Hepatocyte (in vitro differentiated cells): ENCODE measurements at regions not wholly inside any gene's neighbourhood (a gene's known extent, or its start where the extent isn't known, plus 50 kb on each side); places are given as distances from the start of the nearest gene placed in this dataset.

Experiments
- DNase-seq: peaks from one replicate; pipeline ENCODE4 v3.0.0-alpha.2; 2016; ENCODE audit warnings: low spot score
- H2AFZ ChIP-seq: fragments of 200-600 bp; sonication (generic); 2 replicates; pipeline ENCODE4 v1.6.0; 2016; ENCODE audit warnings: antibody characterized with exemption, mild to moderate bottlenecking
- H3K27ac ChIP-seq: fragments of 200-600 bp; sonication (generic); 2 replicates; pipeline ENCODE4 v1.5.1; 2016; ENCODE audit warnings: mild to moderate bottlenecking
- H3K27me3 ChIP-seq: fragments of 200-600 bp; sonication (generic); 2 replicates; pipeline ENCODE4 v1.6.1; 2016
- H3K36me3 ChIP-seq: fragments of 200-600 bp; sonication (generic); replicated peaks from 2 replicates; pipeline ENCODE4 v1.5.1; 2016; ENCODE audit warnings: low read depth; ENCODE audit not compliant: insufficient read depth
- H3K4me1 ChIP-seq: fragments of 200-600 bp; sonication (generic); 2 replicates; pipeline ENCODE4 v1.5.1; 2016; ENCODE audit warnings: mild to moderate bottlenecking, moderate library complexity; ENCODE audit not compliant: insufficient read depth
- H3K4me2 ChIP-seq: fragments of 200-600 bp; sonication (generic); 2 replicates; pipeline ENCODE4 v1.6.0; 2016
- H3K4me3 ChIP-seq: fragments of 200-600 bp; sonication (generic); 2 replicates; pipeline ENCODE4 v1.5.1; 2016; ENCODE audit warnings: mild to moderate bottlenecking
- H3K79me2 ChIP-seq: fragments of 200-600 bp; sonication (generic); 2 replicates; pipeline ENCODE4 v1.6.0; 2017; ENCODE audit warnings: mild to moderate bottlenecking
- H3K9me2 ChIP-seq: fragments of 200-600 bp; sonication (generic); replicated peaks from 2 replicates; pipeline ENCODE4 v1.6.0; 2017; ENCODE audit warnings: mild to moderate bottlenecking; ENCODE audit not compliant: insufficient read depth
- H3K9me3 ChIP-seq: fragments of 200-600 bp; sonication (generic); 2 replicates; pipeline ENCODE4 v1.5.1; 2016; ENCODE audit warnings: low read depth, mild to moderate bottlenecking
- H4K20me1 ChIP-seq: fragments of 200-600 bp; sonication (generic); 2 replicates; pipeline ENCODE4 v1.6.0; 2016; ENCODE audit warnings: mild to moderate bottlenecking; ENCODE audit not compliant: insufficient read depth, poor library complexity, severe bottlenecking
- CTCF ChIP-seq: fragments of 200-600 bp; sonication (generic); IDR thresholded peaks from 2 replicates; pipeline ENCODE4 v1.5.1; 2016; ENCODE audit warnings: antibody characterized with exemption, mild to moderate bottlenecking; ENCODE audit not compliant: poor library complexity
- EZH2 ChIP-seq: fragments of 200-600 bp; sonication (generic); IDR thresholded peaks from 2 replicates; pipeline ENCODE4 v1.6.1; 2016; ENCODE audit warnings: antibody characterized with exemption, mild to moderate bottlenecking, borderline replicate concordance
- EZH2phosphoT487 ChIP-seq: fragments of 200-600 bp; sonication (generic); IDR thresholded peaks from one replicate; pipeline ENCODE4 v1.6.1; 2018; ENCODE audit warnings: antibody characterized with exemption, mild to moderate bottlenecking, low read depth, moderate library complexity; ENCODE audit not compliant: unreplicated experiment, severe bottlenecking
- WGBS: methylation state at CpG from one replicate; pipeline ENCODE4 v1.1.6; 2016; ENCODE audit warnings: low lambda C conversion rate; ENCODE audit errors: missing lambda C conversion rate; 5-methylcytosine and 5-hydroxymethylcytosine counted together

GRCh38 chr13:111401755-111402154, 81.3 kb downstream of the TEX29 start:
- H3K79me2 ChIP-seq, result no peaks in the 10 kb centered on the region
- no peak overlapping the region for H3K27ac ChIP-seq
- TF ChIP-seq EZH2 (no peak), CTCF (no peak), EZH2phosphoT487 (no peak)
- H3K4me2 ChIP-seq, result no peak overlapping the region
- no peaks in the 10 kb centered on the region for H3K36me3 ChIP-seq
- H3K9me3 ChIP-seq, result no peaks in the 10 kb centered on the region
- H3K4me3 ChIP-seq, result no peak overlapping the region
- H2AFZ ChIP-seq, result no peak overlapping the region
- H3K9me2 ChIP-seq, result no peaks in the 10 kb centered on the region
- no peak for DNase-seq
- H4K20me1 ChIP-seq, result no peaks in the 10 kb centered on the region
- no peaks in the 10 kb centered on the region for H3K27me3 ChIP-seq
- no peaks in the 10 kb centered on the region for H3K4me1 ChIP-seq
- 90% methylated on average over 11 of the region's 14 CpGs for WGBS

GRCh38 chr13:111402441-111402840, 82.0 kb downstream of the TEX29 start:
- H3K27me3 ChIP-seq, result no peaks in the 10 kb centered on the region
- no peak overlapping the region for H3K4me2 ChIP-seq
- WGBS, result 92% methylated on average over 15 of the region's 15 CpGs
- no peak overlapping the region for H3K4me3 ChIP-seq
- H3K36me3 ChIP-seq, result no peaks in the 10 kb centered on the region
- no peak for TF ChIP-seq EZH2phosphoT487
- TF ChIP-seq CTCF, result no peak
- no peak for TF ChIP-seq EZH2
- H3K79me2 ChIP-seq, result no peaks in the 10 kb centered on the region
- no peaks in the 10 kb centered on the region for H3K9me2 ChIP-seq
- no peak overlapping the region for H2AFZ ChIP-seq
- H4K20me1 ChIP-seq, result no peaks in the 10 kb centered on the region
- H3K4me1 ChIP-seq, result no peaks in the 10 kb centered on the region
- DNase-seq, result no peak
- no peak overlapping the region for H3K27ac ChIP-seq
- H3K9me3 ChIP-seq, result no peaks in the 10 kb centered on the region

- Histone ChIP-seq H3K4me3 (no peak overlapping the region), H3K27me3 (no peaks in the 10 kb centered on the region), H2AFZ (no peak overlapping the region), H3K4me2 (no peak overlapping the region), H3K4me1 (no peaks in the 10 kb centered on the region), H3K9me2 (no peaks in the 10 kb centered on the region), H3K79me2 (no peaks in the 10 kb centered on the region), H3K36me3 (no peaks in the 10 kb centered on the region), H3K27ac (no peak overlapping the region), H4K20me1 (no peaks in the 10 kb centered on the region), H3K9me3 (no peaks in the 10 kb centered on the region)
- TF ChIP-seq EZH2phosphoT487, result no peak
- no peak for TF ChIP-seq CTCF
- TF ChIP-seq EZH2, result no peak
- DNase-seq, result no peak
- WGBS, result 96% methylated on average over 10 of the region's 10 CpGs
These were observed 82.8 kb downstream of the TEX29 start for GRCh38 chr13:111403266-111403665.

- Histone ChIP-seq H3K4me2 (no peak overlapping the region), H4K20me1 (no peaks in the 10 kb centered on the region), H3K27ac (no peak overlapping the region), H3K4me3 (no peak overlapping the region), H3K27me3 (no peaks in the 10 kb centered on the region), H2AFZ (no peak overlapping the region), H3K9me2 (no peaks in the 10 kb centered on the region), H3K36me3 (no peaks in the 10 kb centered on the region), H3K79me2 (no peaks in the 10 kb centered on the region), H3K4me1 (no peaks in the 10 kb centered on the region), H3K9me3 (no peaks in the 10 kb centered on the region)
- DNase-seq, result no peak
- WGBS, result 89% methylated on average over 12 of the region's 12 CpGs
- TF ChIP-seq CTCF (no peak), EZH2 (no peak), EZH2phosphoT487 (no peak)
These were observed 84.3 kb downstream of the TEX29 start for GRCh38 chr13:111404746-111405145.
